HG02678 (cell line): ENCODE measurements at regions not wholly inside any gene's neighbourhood (a gene's known extent, or its start where the extent isn't known, plus 50 kb on each side); places are given as distances from the start of the nearest gene placed in this dataset.
"Not testable (repeated sequence)": the region's sequence is repeated elsewhere in the genome, so short reads cannot be mapped to it uniquely, and the experiment has no call there.

Experiments
- ATAC-seq: cut with Tn5 transposase; IDR thresholded peaks from one replicate; pipeline ENCODE4 v1.9.1; 2021; ENCODE audit warnings: mild to moderate bottlenecking, moderate library complexity; ENCODE audit not compliant: unreplicated experiment

DNA sequence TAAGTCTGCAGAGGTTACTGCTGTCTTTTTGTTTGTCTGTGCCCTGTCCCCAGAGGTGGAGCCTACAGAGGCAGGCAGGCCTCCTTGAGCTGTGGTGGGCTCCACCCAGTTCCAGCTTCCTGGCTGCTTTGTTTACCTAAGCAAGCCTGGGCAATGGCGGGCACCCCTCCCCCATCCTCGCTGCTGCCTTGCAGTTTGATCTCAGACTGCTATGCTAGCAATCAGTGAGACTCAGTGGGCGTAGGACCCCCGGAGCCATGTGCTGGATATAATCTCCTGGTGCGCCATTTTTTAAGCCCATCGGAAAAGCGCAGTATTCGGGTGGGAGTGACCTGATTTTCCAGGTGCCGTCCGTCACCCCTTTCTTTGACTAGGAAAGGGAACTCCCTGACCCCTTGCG lies 1363.1 kb downstream of the HACE1 start:
- not testable (repeated sequence) for ATAC-seq

- no peak for ATAC-seq
Measured at GRCh38 chr6:103456652-103457051, 1403.1 kb downstream of the HACE1 start.

- no peak for ATAC-seq
Measured at GRCh38 chr6:103455275-103455674, 1404.4 kb downstream of the HACE1 start.

DNA sequence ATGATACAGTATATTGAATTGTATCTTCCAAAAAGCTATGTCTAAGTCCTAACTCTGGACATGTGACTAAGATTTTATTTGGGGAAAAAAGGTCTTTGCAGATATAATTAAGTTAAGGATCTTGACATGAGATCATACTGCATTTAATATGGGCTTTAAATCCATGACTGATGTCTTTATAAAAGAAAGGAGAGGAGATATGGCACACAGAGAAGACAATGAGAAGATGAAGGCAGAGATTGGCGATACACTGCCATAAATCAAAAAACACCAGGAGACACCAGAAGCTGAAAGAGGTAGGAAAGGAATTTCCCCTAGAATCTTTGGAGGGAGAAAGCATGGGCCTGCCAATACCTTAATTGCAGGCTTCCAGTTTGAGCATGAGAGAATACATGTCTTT lies 1450.2 kb downstream of the HACE1 start:
- ATAC-seq: no peak

DNA sequence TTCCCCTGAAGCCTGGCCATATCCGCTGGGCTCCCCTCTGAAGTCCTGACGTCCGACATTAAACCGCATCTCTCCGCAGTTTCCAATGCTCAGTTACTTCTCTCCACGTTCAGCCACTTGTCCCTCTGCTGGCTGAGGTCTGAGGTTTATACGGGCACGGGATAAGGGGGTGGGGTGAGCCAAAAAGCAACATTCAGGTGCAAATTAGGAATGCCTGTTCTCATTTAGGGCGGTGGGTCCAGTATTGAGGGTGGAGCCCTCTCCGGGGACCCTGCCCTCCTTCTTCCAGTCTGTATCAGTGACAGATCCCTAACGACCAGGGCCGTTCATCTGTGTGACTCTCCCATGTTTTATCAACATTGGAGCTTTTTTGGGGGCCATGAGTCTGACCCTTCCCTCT lies 1454.4 kb downstream of the HACE1 start:
- no peak for ATAC-seq

GRCh38 chr6:103404799-103405198 lies 1454.9 kb downstream of the HACE1 start:
- ATAC-seq: no peak

GRCh38 chr6:103396768-103397167 lies 1463.0 kb downstream of the HACE1 start:
- no peak for ATAC-seq

GRCh38 chr6:103379272-103379671 lies 1480.4 kb downstream of the HACE1 start:
- no peak for ATAC-seq

GRCh38 chr6:103367212-103367611 lies 1492.5 kb downstream of the HACE1 start:
- ATAC-seq: no peak

DNA sequence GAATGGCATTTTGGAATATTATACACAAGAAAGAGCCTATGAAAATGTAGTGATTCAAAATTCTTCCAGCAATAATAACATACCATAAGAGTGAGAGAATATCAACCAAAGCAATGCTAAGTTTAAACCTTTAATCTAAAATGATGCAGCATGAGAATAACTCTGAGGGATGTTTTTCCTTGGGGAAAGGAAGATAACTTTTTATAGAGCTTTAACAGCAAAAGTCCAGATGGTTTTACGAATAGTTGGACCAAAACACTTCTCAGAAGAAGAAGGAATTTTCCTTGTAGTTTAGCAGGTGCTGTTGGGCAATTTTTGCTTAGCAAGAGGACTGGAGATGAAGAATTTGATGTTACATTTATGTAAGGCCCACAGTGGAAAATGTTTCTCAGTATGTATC lies 1503.2 kb downstream of the HACE1 start:
- ATAC-seq: no peak

GRCh38 chr6:103344554-103345163 lies 1515.1 kb downstream of the HACE1 start:
- ATAC-seq: no peak

- ATAC-seq: no peak
Measured at GRCh38 chr6:103335412-103335811, 1524.3 kb downstream of the HACE1 start.

- ATAC-seq: no peak
Measured at GRCh38 chr6:103326760-103327757, 1532.7 kb downstream of the HACE1 start.

DNA sequence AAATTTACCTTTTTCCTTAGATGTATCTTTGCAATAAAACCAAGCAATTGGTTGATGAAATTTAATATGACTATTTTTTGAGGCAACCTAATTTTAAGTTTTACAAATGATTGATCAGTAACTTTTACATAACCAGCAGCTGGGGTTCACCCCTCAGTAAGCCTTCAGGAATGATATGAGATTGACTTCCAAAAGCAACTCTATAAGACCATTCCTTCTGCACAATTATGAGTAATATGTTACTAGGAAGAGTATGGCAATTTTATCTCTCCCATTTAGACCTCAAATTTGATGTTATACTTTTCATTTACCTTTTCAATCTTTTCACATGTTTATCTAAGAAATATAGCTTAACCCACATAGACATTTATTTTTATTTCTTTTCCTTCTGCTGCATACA lies 1546.3 kb downstream of the HACE1 start:
- no peak for ATAC-seq

- not testable (repeated sequence) for ATAC-seq
Measured at GRCh38 chr6:103294376-103294775, 1565.3 kb downstream of the HACE1 start.

DNA sequence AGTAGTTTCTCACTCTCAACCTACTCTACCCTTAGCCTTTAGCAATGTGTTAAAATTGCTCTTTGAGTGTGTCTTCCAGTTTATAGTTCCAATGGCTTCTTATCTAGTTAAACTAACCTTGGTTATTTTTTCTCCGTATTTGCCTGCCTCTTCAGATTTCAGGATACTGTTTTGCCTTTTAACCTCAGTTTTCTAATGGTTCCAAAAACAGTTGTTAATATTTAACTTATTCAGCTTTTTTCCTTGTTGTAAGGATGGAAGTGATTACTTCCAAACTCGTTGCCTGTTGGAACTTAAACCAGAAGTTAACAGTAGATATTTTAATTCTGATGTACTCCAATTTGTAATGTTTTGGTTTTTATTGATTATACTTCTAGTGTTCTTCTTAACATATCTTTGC lies 1574.9 kb downstream of the HACE1 start:
- no peak for ATAC-seq

GRCh38 chr6:103280417-103280816 lies 1579.3 kb downstream of the HACE1 start:
- no peak for ATAC-seq

DNA sequence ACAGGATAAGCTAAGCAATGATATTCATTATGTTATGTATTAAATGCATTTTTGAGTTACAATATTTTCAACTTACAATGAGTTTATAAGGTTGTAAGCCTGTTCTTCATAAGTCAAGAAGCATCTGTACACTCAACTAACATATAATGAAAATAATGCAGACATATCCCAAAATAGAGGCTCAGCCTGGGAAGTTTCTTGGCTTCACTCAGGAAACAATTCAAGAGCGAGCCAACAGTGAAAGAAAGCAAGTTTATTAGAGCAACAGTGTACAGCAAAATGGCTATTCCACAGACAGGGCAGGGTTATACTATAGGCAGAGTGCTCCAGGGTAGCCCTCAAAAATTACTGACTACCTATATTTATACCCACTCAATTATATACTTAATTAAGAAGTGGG lies 1581.8 kb downstream of the HACE1 start:
- ATAC-seq: no peak

GRCh38 chr6:103273048-103273447 lies 1586.7 kb downstream of the HACE1 start:
- no peak for ATAC-seq

GRCh38 chr6:103269581-103269980 lies 1590.1 kb downstream of the HACE1 start:
- ATAC-seq: no peak

GRCh38 chr6:103268335-103268734 lies 1591.4 kb downstream of the HACE1 start:
- ATAC-seq: no peak

GRCh38 chr6:103264020-103264419 lies 1595.7 kb downstream of the HACE1 start:
- ATAC-seq: no peak
